Mesodermal cell (in vitro differentiated cells): ENCODE measurements at regions not wholly inside any gene's neighbourhood (a gene's known extent, or its start where the extent isn't known, plus 50 kb on each side); places are given as distances from the start of the nearest gene placed in this dataset.

Experiments used
- H3K27ac ChIP-seq: 2 replicates; pipeline ENCODE4 v1.7.0; 2013; ENCODE audit warnings: mild to moderate bottlenecking, low read depth, low read length, moderate library complexity; ENCODE audit not compliant: severe bottlenecking
- H3K36me3 ChIP-seq: 2 replicates; pipeline ENCODE4 v1.7.1; 2013; ENCODE audit warnings: mild to moderate bottlenecking, low read length, moderate library complexity; ENCODE audit not compliant: control insufficient read depth, insufficient read depth
- H3K4me1 ChIP-seq: one replicate; pipeline ENCODE4 v1.7.1; 2013; ENCODE audit warnings: mild to moderate bottlenecking, low read length; ENCODE audit not compliant: insufficient read depth, control insufficient read depth, poor library complexity, severe bottlenecking
- H3K4me3 ChIP-seq: 2 replicates; pipeline ENCODE4 v1.7.0; 2013; ENCODE audit warnings: low read length, control low read depth, mild to moderate bottlenecking; ENCODE audit not compliant: insufficient read depth, poor library complexity, severe bottlenecking; ENCODE audit errors: extremely low read depth
- H3K9me3 ChIP-seq: 2 replicates; pipeline ENCODE4 v1.7.1; 2013; ENCODE audit warnings: mild to moderate bottlenecking, low read length, moderate library complexity; ENCODE audit not compliant: control insufficient read depth
- WGBS, 2 experiments: methylation state at CpG; one replicate each; pipeline ENCODE4 v1.1.5; 2013; ENCODE audit warnings: missing lambda C conversion rate in 2 of 2; ENCODE audit not compliant: insufficient coverage in 2 of 2; 5-methylcytosine and 5-hydroxymethylcytosine counted together

DNA sequence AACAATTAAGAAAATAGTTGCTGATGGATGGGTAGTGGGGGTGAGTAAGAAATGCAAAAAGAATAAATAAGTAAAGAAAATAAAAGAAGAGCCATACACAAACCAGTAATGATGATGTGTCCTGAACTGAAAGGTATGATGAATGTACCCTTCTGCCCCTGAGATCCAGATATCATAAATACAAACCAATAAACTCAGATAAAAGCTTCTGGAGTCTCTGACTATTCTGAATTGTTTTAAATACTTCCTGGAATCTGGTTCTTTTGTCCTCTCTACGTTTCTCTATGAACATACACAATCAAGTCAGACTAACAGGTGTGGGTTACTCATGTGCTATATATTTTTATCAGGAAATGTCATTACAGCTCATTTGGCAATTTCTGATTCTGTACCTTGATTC is 153.4 kb downstream of the PPP1R2C start:
- Histone ChIP-seq H3K4me3 (no peak overlapping the region), H3K27ac (no peak overlapping the region), H3K36me3 (no peaks in the 10 kb centered on the region), H3K9me3 (no peaks in the 10 kb centered on the region), H3K4me1 (no peaks in the 10 kb centered on the region)
- WGBS, 2 experiments = no CpG with 5 or more reads among the region's 1 CpG

- Histone ChIP-seq H3K36me3 (no peaks in the 10 kb centered on the region), H3K4me3 (no peak overlapping the region), H3K9me3 (no peaks in the 10 kb centered on the region), H3K4me1 (no peaks in the 10 kb centered on the region), H3K27ac (no peak overlapping the region)
Measured at GRCh38 chrX:42619068-42619467, 158.9 kb downstream of the PPP1R2C start.

GRCh38 chrX:42616981-42617380 is 161.0 kb downstream of the PPP1R2C start:
- H3K4me1 ChIP-seq = no peaks in the 10 kb centered on the region

DNA sequence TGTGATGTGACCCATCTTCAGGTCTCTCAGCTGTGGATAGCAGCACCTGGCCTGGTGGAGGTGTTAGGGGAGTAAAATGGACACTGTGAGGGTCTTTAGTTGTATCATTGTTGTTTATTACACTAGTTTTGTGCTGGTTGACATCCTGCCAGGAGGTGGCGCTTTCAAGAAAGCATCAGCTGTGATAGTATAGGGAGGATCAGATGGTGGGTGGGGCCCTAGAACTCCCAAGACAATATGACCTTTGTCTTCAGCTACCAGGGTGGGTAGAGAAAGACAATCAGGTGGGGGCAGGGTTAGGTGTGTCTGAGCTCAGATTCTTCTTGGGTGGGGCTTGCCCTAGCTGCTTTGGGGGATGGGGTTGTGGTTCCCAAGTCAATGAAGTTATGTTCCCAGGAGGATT is 162.8 kb downstream of the PPP1R2C start:
- Histone ChIP-seq H3K9me3 (no peaks in the 10 kb centered on the region), H3K4me1 (no peaks in the 10 kb centered on the region), H3K36me3 (no peaks in the 10 kb centered on the region), H3K27ac (no peak overlapping the region), H3K4me3 (no peak overlapping the region)
- 86% methylated on average over 1 of the region's 1 CpG; no CpG with 5 or more reads in 1 of the 2 experiments for WGBS, 2 experiments

More at GRCh38 chrX:42616981-42617380, 161.0 kb downstream of the PPP1R2C start:
- WGBS, 2 experiments = no CpG with 5 or more reads among the region's 2 CpGs
- Histone ChIP-seq H3K9me3 (no peaks in the 10 kb centered on the region), H3K27ac (no peak overlapping the region), H3K36me3 (no peaks in the 10 kb centered on the region), H3K4me3 (no peak overlapping the region)

GRCh38 chrX:42606591-42606990 is 171.4 kb downstream of the PPP1R2C start:
- 74% methylated on average over 3 of the region's 4 CpGs; no CpG with 5 or more reads in 1 of the 2 experiments for WGBS, 2 experiments
- no peaks in the 10 kb centered on the region for H3K9me3 ChIP-seq
- no peaks in the 10 kb centered on the region for H3K4me1 ChIP-seq
- no peaks in the 10 kb centered on the region for H3K36me3 ChIP-seq
- no peak overlapping the region for H3K4me3 ChIP-seq
- H3K27ac ChIP-seq = no peak overlapping the region

DNA sequence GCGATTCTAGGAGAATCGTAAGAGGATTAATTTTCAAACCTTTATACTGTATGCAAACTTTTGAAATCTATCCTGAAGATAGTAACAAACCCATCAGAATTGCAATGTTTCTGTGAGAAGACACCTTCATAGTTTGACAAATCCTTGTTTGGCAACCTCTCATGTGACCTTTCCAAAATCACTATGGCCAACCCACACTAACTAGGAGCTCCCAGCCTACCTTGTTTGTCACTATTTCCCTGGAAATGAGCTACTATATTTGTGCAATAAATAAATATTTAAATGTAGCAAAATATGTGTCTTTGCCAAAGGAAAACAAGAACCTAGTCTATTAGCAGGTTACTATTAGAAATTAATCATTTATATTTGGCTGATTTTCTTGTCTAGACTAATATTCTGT is 173.7 kb downstream of the PPP1R2C start:
- no peak overlapping the region for H3K4me3 ChIP-seq
- H3K36me3 ChIP-seq = no peaks in the 10 kb centered on the region
- H3K4me1 ChIP-seq = no peaks in the 10 kb centered on the region
- no CpG with 5 or more reads among the region's 2 CpGs for WGBS, 2 experiments
- no peaks in the 10 kb centered on the region for H3K9me3 ChIP-seq
- no peak overlapping the region for H3K27ac ChIP-seq

- H3K9me3 ChIP-seq = no peaks in the 10 kb centered on the region
- no peak overlapping the region for H3K27ac ChIP-seq
- no peaks in the 10 kb centered on the region for H3K4me1 ChIP-seq
- no peaks in the 10 kb centered on the region for H3K36me3 ChIP-seq
- no CpG with 5 or more reads among the region's 2 CpGs for WGBS, 2 experiments
- no peak overlapping the region for H3K4me3 ChIP-seq
Measured at GRCh38 chrX:42603016-42603415, 174.9 kb downstream of the PPP1R2C start.

DNA sequence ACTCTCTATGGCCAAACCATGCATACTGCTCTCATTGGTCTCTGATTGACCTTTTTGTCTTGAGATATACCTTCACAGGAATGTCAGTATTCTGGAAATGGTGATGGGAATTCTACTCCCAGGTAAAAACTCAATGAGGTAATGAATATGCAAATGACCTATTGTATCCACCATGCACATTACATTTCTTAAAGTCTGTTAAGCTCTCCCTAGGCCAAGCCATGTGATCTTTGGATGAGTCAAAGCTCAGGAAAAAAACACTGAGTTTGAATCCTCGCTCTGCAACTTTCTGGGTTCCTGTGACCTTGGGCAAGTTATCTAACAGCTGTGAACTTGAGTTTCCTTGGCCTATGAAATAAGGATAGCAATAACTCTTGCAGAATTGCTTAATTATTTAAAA is 175.4 kb downstream of the PPP1R2C start:
- no peaks in the 10 kb centered on the region for H3K4me1 ChIP-seq
- H3K9me3 ChIP-seq = no peaks in the 10 kb centered on the region
- no peak overlapping the region for H3K4me3 ChIP-seq
- no peaks in the 10 kb centered on the region for H3K36me3 ChIP-seq
- no peak overlapping the region for H3K27ac ChIP-seq
- no CpG with 5 or more reads among the region's 1 CpG for WGBS, 2 experiments

- WGBS, 2 experiments = no CpG with 5 or more reads among the region's 3 CpGs
- no peaks in the 10 kb centered on the region for H3K4me1 ChIP-seq
- no peaks in the 10 kb centered on the region for H3K9me3 ChIP-seq
- no peaks in the 10 kb centered on the region for H3K36me3 ChIP-seq
- H3K27ac ChIP-seq = no peak overlapping the region
- no peak overlapping the region for H3K4me3 ChIP-seq
Measured at GRCh38 chrX:42602136-42602535, 175.8 kb downstream of the PPP1R2C start.

DNA sequence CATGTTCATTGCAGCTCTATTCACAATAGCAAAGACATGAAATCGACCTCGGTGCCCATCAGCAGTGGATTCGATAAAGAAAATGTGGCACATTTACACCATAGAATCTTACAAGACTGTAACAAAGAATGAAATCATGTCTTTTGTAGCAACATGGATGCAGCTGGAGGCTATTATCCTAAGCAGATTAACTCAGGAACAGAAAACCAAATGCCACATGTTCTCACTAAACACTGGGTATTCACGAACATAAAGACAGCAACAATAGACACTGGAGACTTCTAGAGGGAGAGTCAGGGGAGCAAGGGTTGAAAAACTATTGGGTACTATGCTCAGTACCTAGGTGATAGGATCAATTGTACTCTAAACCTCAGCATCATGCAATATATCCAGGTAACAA is 180.5 kb downstream of the PPP1R2C start:
- Histone ChIP-seq H3K4me1 (no peaks in the 10 kb centered on the region), H3K27ac (no peak overlapping the region), H3K9me3 (no peaks in the 10 kb centered on the region), H3K4me3 (no peak overlapping the region), H3K36me3 (no peaks in the 10 kb centered on the region)
- no CpG with 5 or more reads among the region's 4 CpGs for WGBS, 2 experiments

GRCh38 chrX:42585842-42586621 is 191.9 kb downstream of the PPP1R2C start:
- H3K9me3 ChIP-seq = no peaks in the 10 kb centered on the region
- no CpG with 5 or more reads among the region's 2 CpGs for WGBS, 2 experiments
- H3K36me3 ChIP-seq = no peaks in the 10 kb centered on the region
- H3K27ac ChIP-seq = no peak overlapping the region
- H3K4me1 ChIP-seq = no peaks in the 10 kb centered on the region
- H3K4me3 ChIP-seq = no peak overlapping the region
